Esophagus muscularis mucosa (tissue), 3 donors: ENCODE measurements at regions not wholly inside any gene's neighbourhood (a gene's known extent, or its start where the extent isn't known, plus 50 kb on each side); places are given as distances from the start of the nearest gene placed in this dataset.

Experiments used
- CTCF ChIP-seq, 3 experiments: fragments of 200-600 bp in 2 of 3; fragments of 450-650 bp in 1 of 3; sonication (generic) in 2 of 3; IDR thresholded peaks; one replicate each; pipeline ENCODE4 v1.5.1; 2017 to 2019; ENCODE audit warnings: antibody characterized with exemption in 3 of 3, mild to moderate bottlenecking in 2 of 3, moderate library complexity in 1 of 3
- POLR2A ChIP-seq: fragments of 450-650 bp; IDR thresholded peaks from one replicate; pipeline ENCODE4 v1.6.1; 2017; ENCODE audit warnings: antibody characterized with exemption, moderate library complexity, mild to moderate bottlenecking, low read depth

GRCh38 chr2:237260039-237260620 is 153.8 kb downstream of the COL6A3 start:
- TF ChIP-seq CTCF (IDR thresholded peaks at IDR 0.05) (no peak), POLR2A (no peak)
